OCI-LY3 (cell line): ENCODE measurements at regions not wholly inside any gene's neighbourhood (a gene's known extent, or its start where the extent isn't known, plus 50 kb on each side); places are given as distances from the start of the nearest gene placed in this dataset.
"Not testable (repeated sequence)": the region's sequence is repeated elsewhere in the genome, so short reads cannot be mapped to it uniquely, and the experiment has no call there.

Experiments
- EZH2phosphoT487 ChIP-seq: fragments of 200-600 bp; shearing (Covaris generic); IDR thresholded peaks from 2 replicates; pipeline ENCODE4 v1.6.1; 2018; ENCODE audit warnings: antibody characterized with exemption, mixed run types, low read depth
- TF ChIP-seq, protein P1 (sequence below): fragments of 200-600, 300-600 bp; sonication (generic); IDR thresholded peaks from 2 replicates; pipeline ENCODE4 v1.5.1; 2014; ENCODE audit warnings: antibody characterized with exemption, low read length, low read depth

DNA sequence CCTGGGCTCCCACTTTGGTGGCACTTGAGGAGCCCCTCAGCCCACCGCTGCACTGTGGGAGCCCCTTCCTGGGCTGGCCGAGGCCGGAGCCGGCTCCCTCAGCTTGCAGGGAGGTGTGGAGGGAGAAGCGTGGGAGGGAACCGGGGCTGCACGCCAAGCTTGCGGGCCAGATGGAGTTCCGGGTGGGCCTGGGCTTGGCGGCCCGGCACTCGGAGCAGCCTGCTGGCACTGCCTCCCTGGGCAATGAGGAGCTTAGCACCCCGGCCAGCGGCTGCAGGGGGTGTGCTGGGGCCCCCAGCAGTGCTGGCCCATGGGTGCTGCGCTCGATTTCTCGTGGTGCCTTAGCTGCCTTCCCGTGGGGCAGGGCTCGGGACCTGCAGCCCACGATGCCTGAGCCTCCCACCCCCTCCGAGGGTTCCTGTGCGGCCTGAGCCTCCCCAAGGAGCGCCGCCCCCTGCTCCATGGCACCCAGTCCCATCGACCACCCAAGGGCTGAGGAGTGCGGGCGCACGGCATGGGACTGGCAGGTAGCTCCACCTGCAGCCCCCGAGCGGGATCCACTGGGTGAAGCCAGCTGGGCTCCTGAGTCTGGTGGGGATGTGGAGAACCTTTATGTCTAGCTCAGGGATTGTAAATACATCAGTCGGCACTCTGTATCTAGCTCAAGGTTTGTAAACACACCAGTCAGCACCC is 1068.5 kb downstream of the ROBO2 start:
- TF ChIP-seq, protein P1, sequence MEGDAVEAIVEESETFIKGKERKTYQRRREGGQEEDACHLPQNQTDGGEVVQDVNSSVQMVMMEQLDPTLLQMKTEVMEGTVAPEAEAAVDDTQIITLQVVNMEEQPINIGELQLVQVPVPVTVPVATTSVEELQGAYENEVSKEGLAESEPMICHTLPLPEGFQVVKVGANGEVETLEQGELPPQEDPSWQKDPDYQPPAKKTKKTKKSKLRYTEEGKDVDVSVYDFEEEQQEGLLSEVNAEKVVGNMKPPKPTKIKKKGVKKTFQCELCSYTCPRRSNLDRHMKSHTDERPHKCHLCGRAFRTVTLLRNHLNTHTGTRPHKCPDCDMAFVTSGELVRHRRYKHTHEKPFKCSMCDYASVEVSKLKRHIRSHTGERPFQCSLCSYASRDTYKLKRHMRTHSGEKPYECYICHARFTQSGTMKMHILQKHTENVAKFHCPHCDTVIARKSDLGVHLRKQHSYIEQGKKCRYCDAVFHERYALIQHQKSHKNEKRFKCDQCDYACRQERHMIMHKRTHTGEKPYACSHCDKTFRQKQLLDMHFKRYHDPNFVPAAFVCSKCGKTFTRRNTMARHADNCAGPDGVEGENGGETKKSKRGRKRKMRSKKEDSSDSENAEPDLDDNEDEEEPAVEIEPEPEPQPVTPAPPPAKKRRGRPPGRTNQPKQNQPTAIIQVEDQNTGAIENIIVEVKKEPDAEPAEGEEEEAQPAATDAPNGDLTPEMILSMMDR = not testable (repeated sequence)
- not testable (repeated sequence) for TF ChIP-seq EZH2phosphoT487
